ENCODE measurements at regions not wholly inside any gene's neighbourhood (a gene's known extent, or its start where the extent isn't known, plus 50 kb on each side); places are given as distances from the start of the nearest gene placed in this dataset.
"Not testable (repeated sequence)": the region's sequence is repeated elsewhere in the genome, so short reads cannot be mapped to it uniquely, and the experiment has no call there.

GRCh38 chr4:42824278-42824977 lies 68.1 kb upstream of the GRXCR1 start:
- DNase-seq, result no peak

DNA sequence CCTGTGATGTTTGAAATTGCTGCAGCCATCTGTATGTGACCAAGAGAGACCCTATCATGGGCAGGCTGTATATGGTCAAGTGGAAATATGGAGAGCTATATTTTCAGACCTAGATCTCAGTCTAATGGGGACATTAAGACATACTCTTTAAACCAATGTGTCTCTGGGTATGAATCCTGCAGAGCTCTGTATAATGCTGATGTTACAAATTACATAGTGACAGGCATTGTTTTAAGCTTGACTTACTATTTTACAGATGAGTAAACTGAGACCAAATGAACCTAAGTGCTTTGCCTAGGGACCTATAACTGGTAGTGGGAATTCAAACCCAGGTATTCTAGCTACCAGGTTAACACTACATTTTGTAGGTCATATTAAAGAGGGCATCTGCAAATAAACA lies 71.3 kb upstream of the GRXCR1 start:
- no peak for DNase-seq

- no peak for DNase-seq
Observed at GRCh38 chr4:42819863-42820514, 72.5 kb upstream of the GRXCR1 start.

- no peak for DNase-seq
Observed at GRCh38 chr4:42817913-42818312, 74.6 kb upstream of the GRXCR1 start.

GRCh38 chr4:42816880-42817400 lies 75.6 kb upstream of the GRXCR1 start:
- no peak for DNase-seq

DNA sequence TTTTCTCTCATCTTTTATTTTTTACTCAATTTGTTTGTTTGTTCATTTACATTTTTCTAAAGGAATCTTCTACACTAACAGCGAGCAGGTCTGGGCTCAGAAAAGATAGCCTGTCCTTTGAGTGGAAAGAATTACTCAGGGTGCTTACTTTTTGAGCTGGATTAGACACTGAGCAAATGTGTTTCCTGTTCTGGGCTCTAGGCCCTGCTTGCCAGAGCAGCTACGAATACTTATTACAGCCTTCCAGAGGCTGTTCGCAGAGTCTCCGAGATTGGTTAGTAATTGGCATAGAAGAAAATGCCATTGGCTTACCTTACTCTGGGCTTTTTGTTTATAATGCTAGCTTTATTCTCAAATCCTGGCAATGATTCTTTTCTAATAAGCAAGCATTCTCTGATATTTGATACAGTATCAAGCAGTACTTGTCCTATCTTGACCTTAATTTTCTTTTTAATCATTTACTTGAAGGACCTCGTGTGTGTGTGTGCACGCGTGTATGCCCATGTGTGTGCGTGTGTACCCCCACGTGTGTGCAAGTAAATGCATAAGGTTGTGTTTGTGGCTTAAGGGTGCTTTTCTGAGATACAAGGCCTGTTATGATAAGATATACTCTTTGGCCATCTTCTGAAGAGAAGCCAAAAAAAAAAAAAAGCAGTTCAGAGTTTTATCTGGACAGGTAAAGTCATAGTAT lies 76.2 kb upstream of the GRXCR1 start:
- no peak for DNase-seq

DNA sequence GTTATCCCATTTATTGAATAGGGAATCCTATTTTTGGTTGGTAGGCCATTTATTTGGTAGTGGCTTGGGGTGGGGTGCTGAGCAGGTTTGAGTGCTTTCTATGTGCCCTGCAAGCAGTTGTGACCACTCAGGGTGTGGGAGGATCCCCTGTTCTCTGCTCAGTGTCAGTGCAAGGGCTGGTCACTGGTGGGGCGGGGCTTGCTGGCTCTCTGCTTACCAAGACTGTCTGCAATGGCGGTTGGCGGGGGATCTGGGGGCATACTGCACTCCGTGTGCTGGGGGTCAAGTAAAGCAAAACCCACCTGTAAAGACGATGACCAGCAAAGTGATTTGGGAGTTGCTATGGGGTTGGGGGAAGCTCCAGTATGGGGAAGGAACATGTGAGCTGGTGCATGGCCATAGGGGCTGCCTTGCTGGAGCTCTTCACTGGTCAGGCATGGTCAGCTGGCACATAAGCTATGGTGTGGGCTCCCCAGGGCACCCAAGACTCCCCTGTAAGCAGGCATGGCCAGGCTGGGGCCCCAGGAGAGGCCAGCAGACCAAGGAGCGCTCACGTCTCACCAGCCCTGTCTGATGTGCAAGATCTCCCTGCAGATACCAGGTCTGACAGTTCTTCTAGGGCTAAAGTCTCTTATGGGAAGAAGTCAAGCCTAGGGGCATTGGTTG lies 83.0 kb upstream of the GRXCR1 start:
- DNase-seq, result no peak

DNA sequence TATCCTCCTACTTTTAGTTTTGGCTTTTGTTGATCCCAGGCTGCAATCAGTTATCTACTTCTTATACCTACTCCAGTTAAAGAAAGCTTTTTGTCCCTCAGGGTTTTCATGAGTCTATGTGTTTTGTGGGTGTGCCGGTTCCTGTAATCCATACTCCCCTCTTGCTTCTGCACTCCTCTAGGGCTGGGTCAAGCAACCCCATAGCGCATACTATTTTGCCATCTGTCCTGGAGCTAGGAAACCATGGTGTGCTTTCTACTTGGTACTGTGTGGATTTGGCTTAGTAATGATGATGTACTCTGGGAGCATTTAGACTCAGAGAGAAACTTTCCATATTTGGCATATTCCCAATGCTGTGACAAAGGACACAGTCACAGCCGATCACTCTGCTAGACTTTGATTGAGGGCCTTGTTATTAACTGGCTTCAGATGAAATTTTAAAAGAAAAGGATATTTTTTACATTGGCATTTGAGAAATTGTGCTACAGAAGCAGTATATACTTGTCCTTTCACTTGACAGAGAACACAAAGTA lies 86.1 kb upstream of the GRXCR1 start:
- DNase-seq, result no peak

GRCh38 chr4:42789041-42789567 lies 103.4 kb upstream of the GRXCR1 start:
- no peak for DNase-seq

DNA sequence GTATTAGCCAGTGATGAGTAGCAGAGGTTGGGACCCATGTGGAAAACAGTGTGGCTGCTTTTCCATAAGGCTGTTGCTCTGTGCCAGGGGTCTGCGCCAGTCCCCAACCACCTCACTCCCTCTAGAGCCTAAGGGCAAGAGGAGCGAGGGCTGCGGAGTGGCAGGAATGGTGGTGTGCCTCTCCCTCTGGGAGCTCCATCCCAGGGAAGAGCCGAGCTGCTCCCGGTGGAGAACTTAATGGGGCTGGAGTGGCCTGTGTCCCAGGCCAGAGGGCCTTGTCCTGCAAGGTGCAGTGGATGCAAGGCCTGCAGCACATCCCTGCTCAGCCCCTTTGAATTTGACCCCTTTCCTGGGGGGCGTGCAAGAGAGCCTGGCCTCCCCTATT lies 105.4 kb upstream of the GRXCR1 start:
- no peak for DNase-seq

DNA sequence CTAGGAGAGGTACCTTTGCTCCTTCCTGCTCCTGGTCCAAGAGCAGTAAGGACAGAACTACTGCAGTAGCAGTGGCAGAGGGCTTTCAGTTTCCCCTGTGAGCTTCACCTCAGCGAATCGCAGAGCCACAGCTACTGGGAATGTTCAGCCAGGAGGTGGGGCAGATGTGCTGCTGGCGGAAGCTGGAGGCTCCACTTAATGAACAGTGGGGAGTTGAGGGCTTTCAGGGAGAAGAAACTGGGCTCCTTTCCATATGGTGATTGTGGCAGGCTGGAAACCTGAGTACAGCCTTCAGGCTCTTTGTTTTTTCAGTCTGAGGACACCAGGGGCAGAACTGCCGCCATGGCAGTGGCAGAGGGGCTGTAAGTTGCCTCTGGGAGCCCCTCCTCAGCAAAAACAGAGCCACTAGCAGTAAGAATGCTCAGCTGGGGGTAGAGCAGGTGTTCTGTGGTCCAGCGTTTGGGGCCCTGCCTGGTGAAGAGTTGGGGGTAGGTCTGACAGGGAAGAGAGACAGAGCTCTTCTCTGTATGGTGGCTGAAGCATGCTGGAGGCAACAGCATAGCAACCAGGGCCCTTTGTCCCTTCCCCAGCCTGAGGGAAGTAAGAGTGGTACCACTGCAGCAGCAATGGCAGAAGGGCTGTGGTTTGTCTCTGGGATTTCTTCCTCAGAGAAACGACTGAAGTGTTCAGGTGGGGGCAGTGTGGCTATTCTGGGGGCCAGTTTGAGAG lies 106.0 kb upstream of the GRXCR1 start:
- DNase-seq, result no peak

GRCh38 chr4:42785817-42786216 lies 106.7 kb upstream of the GRXCR1 start:
- no peak for DNase-seq

DNA sequence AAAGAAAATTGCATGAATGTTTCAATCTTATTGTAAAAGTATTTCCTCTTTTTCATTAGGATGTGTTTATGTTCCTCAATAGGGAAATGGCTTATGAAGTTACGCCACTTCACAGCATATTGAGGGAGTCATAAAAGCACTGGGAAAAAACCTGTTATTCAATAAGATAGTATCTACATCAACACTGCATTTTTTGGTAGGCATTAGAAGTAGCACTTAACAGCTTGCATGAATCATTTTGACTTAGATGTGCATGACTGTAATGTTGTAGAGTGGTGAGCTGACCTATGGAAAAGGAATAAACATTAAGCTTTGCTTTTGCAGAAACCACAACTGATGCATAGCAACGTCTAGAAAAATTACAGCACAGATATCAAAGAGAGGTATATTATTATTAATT lies 111.2 kb upstream of the GRXCR1 start:
- no peak for DNase-seq

GRCh38 chr4:42778349-42778748 lies 114.2 kb upstream of the GRXCR1 start:
- DNase-seq, result no peak

GRCh38 chr4:42768125-42768748 lies 111.3 kb upstream of the ATP8A1 start:
- peak; percentile 10 for DNase-seq

DNA sequence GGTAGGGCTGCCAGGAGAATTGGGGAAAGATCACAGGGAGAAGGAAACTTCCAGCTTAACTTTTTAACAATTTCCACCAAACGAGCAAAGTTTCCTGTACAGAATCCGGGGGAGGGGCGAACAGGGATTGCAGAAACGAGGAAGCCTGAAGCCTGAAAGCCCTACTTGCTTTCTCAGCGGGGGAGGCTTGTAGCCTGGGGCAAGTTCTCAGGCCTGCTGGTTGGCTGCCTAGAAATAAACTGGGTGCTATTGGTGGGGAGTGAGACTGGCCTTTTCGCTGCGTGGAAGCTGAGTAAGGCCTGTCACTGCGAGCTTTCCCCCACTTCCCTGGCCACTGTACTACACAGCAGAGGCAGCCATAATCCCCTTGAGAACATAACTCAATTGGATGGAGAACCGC lies 110.8 kb upstream of the ATP8A1 start:
- DNase-seq, result no peak

DNA sequence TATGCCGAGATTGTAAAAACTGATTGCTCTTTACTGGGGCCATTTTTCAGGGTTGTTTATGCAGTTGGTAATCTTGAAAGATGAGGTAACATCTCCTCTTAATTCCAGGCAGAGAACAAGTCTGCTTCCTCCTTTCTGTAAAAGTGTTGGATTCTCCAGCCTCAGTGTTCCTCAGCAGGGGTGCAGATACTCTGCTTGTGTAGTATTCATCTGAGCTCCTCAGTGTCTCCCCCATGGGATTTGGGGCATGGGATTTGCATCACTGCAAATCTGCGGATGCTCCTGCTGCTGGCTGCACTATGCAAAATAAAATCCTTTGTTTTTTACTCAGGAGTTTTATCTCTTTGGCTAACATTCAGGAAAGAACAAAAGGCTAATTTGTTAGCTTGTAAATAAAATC lies 104.9 kb upstream of the ATP8A1 start:
- no peak for DNase-seq

GRCh38 chr4:42754965-42755364 lies 98.1 kb upstream of the ATP8A1 start:
- not testable (repeated sequence) for DNase-seq

GRCh38 chr4:42751587-42751986 lies 94.7 kb upstream of the ATP8A1 start:
- no peak for DNase-seq

- DNase-seq, result no peak
Observed at GRCh38 chr4:42750856-42751255, 94.0 kb upstream of the ATP8A1 start.

GRCh38 chr4:42750091-42750490 lies 93.2 kb upstream of the ATP8A1 start:
- no peak for DNase-seq

GRCh38 chr4:42747971-42748370 lies 91.1 kb upstream of the ATP8A1 start:
- DNase-seq, result no peak

Measured in stimulated activated CD4-positive, alpha-beta T cell treated with anti-CD3 and anti-CD28 coated beads, Interleukin-1b, Interleukin-23, amount 100 ng/mL, for 48 hours (primary cell).